ENCODE measurements at regions not wholly inside any gene's neighbourhood (a gene's known extent, or its start where the extent isn't known, plus 50 kb on each side); places are given as distances from the start of the nearest gene placed in this dataset.

- no peak for DNase-seq (ENCODE audit: low spot score)
Observed at GRCh38 chr17:72022328-72023275, 98.2 kb upstream of the SOX9 start.

- no peak for DNase-seq (ENCODE audit: low spot score)
Observed at GRCh38 chr17:72024457-72024856, 96.4 kb upstream of the SOX9 start.

DNA sequence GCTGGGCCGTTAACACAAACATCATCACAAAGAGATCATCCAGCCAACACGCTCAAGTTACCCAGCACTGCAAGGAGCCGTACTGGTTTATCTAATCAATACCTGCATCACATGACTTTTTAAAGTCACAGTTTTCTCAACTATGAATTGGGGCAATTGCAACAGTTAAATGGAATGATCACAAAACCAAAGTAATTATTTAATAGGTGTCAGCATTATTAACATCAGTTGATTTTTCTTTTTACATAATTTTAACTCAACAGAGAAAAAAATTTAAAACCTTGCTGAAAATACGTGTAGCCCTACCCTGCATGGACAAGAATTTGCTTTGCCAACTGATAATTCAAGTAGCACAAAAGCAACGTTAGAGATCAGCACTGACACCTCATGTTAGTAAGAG, 95.7 kb upstream of the SOX9 start:
- no peak for DNase-seq (ENCODE audit: low spot score)

DNA sequence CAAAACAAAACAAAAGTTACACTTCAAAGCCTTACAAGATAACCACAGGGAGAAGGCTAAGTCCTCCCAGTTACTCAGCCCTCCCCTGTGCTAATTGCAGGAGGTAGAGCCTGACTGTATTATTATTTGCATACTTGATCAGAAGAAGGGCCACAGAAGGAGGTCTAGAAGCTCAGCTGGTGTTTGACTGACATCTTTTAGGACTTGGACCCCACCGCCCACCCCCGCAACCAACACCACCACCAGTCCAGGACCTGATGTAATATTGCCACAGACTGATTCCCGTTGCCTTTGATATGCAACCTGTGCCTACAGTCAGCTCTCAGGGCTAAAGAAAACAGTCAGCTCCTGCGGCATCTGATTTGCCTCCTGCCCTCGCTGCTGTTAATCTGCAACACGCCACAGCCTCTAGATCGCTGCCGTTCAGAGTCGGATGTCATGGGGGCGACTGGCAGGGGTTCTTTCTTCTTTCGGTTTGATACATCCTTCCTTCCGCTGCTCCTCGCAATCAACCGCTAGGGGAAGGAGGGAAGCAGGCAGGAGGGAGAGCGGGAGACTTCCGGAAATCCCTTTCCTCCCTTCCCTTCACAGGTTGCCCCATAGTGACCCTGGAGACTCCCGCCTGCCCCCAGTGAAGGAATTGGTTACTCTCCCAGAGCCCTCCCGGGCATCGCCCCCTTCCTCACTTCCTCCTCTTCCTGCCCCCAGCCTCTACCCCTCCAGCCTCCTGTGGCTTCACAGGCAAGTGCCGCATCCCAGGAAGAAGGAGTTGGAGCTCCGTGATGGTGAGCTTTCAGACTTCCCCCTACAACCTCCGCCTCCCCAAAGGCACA, 90.5 kb upstream of the SOX9 start:
- DNase-seq (ENCODE audit: low spot score): no peak

GRCh38 chr17:72031219-72031884, 89.5 kb upstream of the SOX9 start:
- no peak for DNase-seq (ENCODE audit: low spot score)

GRCh38 chr17:72033334-72033733, 87.5 kb upstream of the SOX9 start:
- DNase-seq (ENCODE audit: low spot score): no peak

GRCh38 chr17:72034000-72034399, 86.8 kb upstream of the SOX9 start:
- DNase-seq (ENCODE audit: low spot score): no peak

- DNase-seq (ENCODE audit: low spot score): no peak
Observed at GRCh38 chr17:72038427-72038826, 82.4 kb upstream of the SOX9 start.

DNA sequence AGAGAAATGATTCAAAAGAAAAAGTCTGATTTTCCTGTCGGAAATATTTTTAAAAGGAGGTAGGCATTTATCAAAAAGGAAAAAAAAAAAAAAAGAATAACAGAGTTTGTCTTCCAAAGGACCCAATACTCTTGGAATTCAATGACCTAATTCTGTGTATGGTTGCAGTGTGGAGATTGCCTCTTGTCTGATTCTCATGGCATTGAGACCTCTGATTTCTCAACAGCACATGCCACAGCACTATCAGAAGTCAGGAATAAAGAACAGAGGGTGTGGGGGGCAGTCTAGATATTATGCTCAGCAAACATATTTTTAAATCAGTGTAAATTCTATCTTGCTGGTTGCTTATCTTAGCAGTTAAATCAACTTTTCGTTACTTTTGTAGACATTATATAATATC, 81.3 kb upstream of the SOX9 start:
- DNase-seq (ENCODE audit: low spot score): no peak

GRCh38 chr17:72046178-72046577, 74.6 kb upstream of the SOX9 start:
- DNase-seq (ENCODE audit: low spot score): no peak

DNA sequence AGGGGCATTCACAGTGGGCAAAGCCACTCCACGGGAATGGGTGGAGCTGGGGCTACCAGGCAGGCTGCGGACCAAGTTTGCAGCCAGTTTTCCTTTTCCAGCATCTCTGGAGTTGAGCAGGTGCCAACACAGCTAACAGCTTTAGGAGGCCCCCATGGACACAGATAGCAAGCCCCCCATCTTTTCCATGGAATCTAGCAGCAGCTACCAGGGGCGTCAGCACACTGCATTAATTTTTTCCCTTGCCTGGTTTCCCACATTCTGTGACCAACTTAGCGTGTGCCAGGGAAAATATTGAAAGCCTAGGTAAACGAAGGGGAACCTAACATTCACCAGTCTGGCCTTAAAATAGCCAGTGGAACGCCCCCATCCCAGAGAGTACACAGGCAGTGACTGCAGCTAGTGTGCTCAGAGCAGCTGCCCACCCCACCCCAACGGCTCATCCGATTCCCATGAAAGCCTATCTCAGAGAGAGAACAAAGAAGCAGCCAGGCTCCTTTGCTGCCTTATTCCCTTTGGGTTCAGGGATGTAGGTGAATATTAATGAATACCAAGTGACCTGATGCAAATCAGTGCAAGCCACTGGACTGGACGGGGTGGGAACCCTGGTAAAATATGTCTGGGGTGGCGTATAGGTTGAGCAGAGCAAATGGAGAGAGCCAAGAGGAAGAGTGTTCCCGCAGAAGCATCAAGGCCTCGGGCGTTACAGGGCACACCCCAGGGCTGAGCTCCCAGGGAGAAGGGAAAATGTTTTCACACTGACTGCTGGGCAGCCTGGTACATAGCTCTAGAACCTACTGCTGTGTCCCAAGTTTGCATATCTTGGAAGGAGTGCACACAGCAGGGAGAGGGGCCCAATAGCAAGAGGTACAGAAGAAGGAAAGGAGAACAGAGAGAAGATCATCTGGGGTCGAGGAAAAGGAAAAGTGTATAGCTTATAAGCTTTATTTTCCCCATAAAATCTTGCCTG, 73.9 kb upstream of the SOX9 start:
- no peak for DNase-seq (ENCODE audit: low spot score)

DNA sequence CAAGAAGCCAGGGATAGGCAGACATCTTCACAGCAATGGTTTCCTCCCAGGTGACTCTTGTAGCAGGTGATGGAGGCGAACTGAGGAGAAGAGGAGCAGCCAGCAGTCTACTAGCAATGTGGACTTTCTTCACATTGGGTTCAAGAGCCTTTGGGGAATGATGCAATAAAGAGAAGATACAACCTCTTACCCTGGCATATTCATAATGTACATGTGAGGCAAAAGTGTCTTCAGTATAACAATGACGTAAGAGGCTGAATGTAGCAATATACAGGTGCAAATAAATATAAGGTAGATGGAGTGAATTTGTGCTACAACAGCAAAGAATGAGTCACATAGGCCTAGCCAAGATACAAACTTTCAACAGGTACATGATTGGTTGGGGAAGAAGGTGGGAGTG, 70.9 kb upstream of the SOX9 start:
- no peak for DNase-seq (ENCODE audit: low spot score)

DNA sequence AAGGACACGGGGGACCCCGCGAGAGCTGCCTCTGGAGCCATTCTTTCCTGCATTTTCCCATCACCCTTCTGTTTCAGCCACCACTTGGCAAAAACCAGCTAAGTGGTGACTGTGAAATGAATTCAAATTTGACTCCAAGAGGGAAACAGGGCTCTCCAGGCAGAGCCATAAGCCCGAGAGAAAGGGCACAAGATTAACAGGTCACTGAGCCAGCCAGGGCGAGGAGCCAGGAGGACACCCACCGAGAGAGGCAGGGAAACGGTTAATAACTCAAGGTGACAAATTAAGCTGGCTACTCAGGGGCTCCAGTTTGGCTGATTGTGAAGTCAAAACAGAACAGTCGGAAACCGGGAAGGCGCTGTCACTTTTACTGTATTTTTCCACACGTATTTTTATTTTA, 67.8 kb upstream of the SOX9 start:
- no peak for DNase-seq (ENCODE audit: low spot score)

GRCh38 chr17:72053449-72053848, 67.4 kb upstream of the SOX9 start:
- DNase-seq (ENCODE audit: low spot score): no peak

- no peak for DNase-seq (ENCODE audit: low spot score)
Observed at GRCh38 chr17:72056155-72056554, 64.7 kb upstream of the SOX9 start.

DNA sequence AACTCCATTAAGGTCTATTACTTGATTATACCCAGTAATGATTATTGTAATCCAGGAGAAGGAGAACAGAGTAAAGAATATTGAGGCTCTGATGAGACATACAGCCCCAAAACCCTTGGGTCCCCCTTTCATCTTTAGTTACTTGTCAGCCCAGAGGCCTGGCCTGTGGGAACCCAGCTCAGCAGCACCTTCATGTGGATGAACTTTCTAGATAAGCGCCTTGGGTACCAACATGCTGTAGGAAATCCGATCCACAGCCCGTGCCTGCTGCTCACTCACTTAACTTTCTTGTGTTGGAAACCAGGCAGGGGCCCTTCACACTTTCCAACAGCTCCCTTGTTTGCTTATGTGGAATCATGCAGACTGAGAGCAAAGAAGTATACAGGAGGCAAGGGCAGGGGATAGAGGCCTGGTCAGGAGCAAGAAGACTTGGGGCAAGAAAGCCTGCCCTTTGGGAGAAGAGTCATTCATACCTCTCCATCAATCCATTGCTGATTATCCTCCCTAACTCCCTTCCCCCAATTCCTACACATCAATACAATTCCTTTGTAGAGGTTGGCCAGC, 64.0 kb upstream of the SOX9 start:
- no peak for DNase-seq (ENCODE audit: low spot score)

- no peak for DNase-seq (ENCODE audit: low spot score)
Observed at GRCh38 chr17:72060084-72060483, 60.7 kb upstream of the SOX9 start.

- no peak for DNase-seq (ENCODE audit: low spot score)
Observed at GRCh38 chr17:72063262-72063661, 57.6 kb upstream of the SOX9 start.

GRCh38 chr17:72063756-72064450, 56.9 kb upstream of the SOX9 start:
- DNase-seq (ENCODE audit: low spot score): no peak

DNA sequence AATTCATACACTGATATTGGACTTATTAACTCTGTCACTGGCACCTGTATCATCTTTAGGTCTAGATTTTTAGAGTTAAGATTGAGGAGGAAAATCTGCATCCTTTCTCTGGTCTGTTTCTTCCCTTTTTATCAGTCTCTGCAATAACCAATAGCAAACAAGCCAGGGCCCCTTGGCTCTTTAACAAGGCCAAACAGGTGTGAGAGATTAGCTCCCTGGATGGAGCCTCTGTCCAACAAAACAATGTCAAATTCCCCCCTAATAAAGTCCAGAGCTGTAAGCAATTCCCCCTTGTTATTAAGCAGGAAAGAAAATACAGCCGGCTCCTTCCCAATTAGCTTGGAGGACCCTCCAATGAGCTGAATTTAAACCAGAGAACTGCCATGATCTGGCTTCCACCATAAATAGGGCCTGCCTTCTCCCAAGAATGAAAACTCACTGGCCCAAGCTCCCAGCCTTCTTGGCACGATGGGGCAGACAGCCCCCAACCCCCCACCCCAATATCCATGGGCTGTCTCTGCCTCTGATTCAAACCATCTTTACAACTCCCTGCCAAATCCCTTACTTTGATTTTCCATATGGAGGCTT, 56.1 kb upstream of the SOX9 start:
- no peak for DNase-seq (ENCODE audit: low spot score)

Measured in HuH-7.5 (cell line).